NCI-H524 treated with DMSO at 0.1 percent for 48 hours (cell line): ENCODE measurements at regions not wholly inside any gene's neighbourhood (a gene's known extent, or its start where the extent isn't known, plus 50 kb on each side); places are given as distances from the start of the nearest gene placed in this dataset.

Experiments used
- DNase-seq: peaks from one replicate; lab custom pipeline; 2025; lab: John Stamatoyannopoulos, UW

GRCh38 chr22:47299863-47300697, 537.6 kb downstream of the TBC1D22A start:
- no peak for DNase-seq

GRCh38 chr22:47299211-47299862, 536.9 kb downstream of the TBC1D22A start:
- DNase-seq, result no peak

- DNase-seq, result no peak
Observed at GRCh38 chr22:47298017-47298785, 535.8 kb downstream of the TBC1D22A start.

GRCh38 chr22:47297261-47298016, 535.0 kb downstream of the TBC1D22A start:
- no peak for DNase-seq

DNA sequence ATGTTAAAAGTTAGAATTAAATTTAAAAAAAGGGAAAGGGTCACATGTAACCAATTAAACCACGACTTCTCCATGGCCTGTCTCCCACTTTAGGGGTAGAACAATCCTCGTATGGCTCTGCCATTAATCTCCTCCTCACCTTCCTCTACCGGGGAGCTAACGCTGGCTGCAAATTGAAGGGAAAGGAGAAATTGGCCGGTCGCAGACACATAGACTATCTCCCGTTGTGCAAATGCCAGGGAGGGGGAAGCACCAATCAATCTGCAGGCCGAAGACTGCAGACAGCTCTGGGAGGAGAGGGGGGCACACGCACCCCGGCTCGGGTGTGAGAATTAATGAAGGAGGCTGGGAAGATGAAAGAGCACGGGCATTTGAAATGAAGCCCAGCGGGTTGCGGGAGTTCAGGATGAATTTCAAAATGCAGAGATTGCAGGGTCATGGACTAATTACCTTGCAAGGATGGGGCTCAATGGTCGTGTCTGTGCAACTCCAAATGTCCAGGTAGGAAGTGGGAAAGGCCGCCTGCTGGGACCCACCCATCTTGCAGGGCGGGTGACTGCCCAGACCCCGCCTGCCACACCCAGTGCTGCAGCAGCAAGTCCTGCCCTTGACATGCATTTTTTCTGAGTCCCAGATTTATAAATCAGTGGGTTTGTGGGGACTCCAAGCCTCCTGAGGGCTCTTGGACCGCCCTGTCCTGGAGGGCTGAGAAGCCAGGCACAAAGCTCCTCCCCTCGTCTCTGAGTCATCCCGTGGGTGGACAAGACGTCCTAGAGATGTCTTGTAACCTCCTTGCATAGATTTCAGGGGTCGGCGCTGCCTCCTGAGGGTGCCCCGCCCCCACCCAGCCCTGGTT, 534.2 kb downstream of the TBC1D22A start:
- no peak for DNase-seq

- DNase-seq, result no peak
Observed at GRCh38 chr22:47295982-47296381, 533.5 kb downstream of the TBC1D22A start.

DNA sequence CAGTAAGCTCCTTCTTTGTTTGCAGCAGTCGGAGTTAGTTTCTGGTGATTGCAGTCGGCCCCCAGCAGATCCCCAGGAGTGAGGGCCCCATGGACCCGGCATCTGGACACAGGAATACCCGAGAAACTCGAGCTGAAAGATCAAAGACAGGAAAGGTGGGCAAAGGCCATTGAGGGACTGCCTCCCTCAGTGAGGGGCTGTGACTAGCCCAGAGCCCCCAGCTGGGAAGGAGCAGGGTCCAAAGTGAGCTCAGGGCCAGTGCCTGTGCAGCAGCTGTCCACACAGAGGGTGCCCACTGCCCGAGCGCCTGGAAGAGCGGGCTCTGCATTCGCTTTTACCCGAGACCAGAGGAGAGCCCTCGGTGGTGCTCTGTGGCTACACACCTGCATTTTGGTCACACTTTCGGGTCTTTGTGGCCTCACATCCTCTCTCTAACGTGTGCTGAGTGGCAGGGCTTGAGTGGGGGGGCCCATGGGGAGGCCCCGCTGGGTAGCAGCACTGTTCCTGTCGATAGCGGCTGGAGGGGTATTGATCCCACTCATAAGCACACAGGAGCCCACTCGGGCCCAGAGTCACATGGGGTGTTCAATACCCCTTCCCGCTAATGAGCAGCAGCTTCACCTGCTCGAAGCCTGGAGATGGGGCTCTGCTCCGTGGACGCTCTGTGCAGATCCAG, 532.9 kb downstream of the TBC1D22A start:
- no peak for DNase-seq

GRCh38 chr22:47294576-47294975, 532.1 kb downstream of the TBC1D22A start:
- no peak for DNase-seq

- no peak for DNase-seq
Observed at GRCh38 chr22:47294222-47294532, 531.7 kb downstream of the TBC1D22A start.

- DNase-seq, result no peak
Observed at GRCh38 chr22:47293368-47294221, 531.1 kb downstream of the TBC1D22A start.

DNA sequence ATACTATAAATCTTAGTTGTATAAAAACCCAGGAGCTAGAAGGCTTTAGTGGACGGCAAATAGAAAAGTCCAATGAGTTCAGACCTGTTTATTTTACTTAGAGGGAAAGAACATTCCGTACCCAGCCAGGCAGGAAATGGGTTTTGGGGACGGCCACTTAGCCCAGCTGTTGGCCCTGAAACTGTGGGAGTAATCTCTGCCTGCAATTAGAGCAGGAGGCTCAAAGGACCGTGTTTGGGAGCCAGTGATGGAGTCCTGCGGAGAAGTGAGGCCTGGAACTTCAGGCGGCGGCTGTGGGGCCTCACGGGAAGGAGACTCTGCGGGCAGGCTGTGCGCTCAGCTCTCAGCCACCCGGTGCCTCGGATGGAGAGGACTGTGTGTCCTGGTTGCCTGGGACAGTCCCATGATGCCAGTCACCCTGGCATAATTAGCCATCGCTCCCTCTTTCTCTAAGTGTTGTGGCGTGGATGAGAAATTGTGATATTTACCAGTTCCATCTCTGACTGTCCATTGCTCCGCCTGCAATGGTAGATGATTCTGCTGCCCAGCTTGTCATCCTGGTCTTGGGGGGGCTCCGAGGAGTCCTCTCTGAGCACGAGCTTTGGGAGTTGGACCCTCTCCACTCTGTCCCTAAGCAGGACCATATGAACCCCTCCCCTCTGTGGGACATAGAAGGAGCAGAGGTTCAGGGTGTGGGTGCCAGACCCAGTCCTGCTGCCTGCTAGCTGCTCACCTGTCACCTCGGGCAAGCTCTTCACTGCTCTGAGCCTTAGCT, 530.3 kb downstream of the TBC1D22A start:
- no peak for DNase-seq

- DNase-seq, result no peak
Observed at GRCh38 chr22:47291565-47292495, 529.4 kb downstream of the TBC1D22A start.

DNA sequence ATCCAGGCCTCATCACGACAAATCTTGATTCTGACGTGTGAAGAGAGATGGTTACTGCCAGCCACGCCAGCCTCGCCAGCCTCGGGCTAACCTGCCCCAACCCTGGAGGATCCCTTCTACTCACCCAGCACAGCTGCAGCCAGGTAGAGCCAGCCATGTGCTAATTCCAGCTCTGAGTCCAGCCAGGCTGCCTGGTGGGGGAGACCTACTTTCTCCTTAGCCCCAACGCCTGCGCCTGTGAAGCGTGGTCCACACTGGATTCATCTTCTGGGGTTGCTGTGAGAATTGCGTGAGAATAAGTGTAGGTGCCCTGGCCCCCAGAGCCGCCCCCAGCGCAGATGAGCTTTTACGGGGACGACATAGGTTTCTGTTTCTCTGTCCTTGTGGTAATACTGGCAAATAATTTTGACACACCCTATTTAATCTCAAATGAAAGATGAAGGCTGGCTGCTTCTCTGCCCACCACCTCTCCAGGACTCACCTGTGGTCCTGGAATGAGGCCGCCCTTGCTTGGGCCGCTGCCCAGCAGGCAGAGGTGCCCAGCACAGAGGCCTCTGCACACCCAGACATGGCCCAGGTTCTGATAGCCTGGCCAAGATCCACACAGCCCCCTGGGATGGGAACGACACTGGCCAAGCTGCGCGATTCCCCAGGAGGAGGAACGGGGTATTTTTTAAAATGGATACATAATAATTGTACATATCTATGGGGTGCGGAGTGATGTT, 528.4 kb downstream of the TBC1D22A start:
- DNase-seq, result no peak

DNA sequence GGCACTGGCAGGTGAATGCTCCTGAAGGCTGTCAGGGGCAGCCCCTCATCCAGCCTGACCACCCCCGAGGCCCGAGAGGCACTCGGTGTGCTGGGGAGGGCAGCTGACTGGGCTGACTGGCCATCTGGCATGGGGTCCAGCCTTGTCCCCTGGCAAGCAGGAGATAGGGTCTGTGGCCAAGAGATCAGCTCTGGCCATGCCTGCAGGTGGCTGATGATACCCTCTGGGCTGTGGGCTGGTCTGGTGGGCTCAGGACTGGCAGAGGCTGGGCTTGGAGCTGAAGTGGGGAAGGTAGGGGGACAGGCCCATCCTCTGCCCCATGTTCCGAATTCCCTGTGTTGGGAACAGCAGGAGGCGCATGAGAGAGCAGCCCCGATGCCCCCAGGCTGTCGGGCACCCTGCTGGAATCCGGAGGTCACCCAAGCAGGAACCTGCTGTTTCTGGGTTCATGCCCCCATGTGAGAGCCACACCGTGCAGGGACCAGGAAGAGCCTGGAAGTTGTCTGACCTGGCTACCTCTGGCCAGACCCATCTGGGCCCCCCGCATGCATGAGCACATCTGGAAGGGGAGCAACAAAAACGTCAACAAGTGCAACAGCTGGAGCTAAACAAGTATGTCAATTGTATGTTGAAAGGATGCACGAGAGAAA, 527.0 kb downstream of the TBC1D22A start:
- no peak for DNase-seq

DNA sequence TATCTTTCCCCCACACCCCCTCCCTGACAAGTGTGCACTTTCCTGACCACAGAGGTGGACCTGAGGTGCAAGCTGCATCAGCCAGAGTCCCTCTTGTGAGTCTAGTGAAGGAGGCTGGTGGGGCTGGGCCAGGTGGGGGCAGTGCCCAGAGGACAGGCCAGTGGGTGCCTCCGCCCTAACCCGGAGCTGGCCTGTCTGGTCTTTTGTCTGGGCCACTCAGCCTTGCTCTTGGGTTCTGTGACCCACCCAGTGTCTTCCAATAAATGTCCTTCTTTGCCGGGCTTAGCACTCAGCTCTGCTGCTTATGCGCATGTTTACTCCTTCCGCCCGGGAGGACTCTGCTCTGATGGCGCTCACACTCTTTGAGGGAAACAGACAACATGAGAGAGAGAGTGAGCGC, 526.2 kb downstream of the TBC1D22A start:
- no peak for DNase-seq

DNA sequence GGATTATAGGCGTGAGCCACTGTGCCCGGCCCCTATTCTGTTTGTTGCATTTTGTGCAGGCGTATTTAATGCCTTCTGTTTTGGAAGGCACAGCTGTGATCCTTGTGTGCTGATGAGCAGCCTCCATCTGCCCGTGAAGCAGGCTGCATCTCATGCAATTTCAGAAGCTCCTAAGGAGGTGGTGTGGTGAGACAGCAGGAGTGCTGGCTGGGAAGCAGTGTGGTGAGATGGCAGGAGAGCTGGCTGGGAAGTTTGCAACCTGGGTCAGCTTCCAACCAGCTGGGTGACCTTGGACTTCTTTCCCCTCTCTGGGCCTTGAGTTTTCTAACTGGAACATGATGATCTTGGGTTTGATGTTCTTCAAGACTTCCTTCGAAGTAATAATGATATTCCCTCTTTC, 525.1 kb downstream of the TBC1D22A start:
- DNase-seq, result no peak

- no peak for DNase-seq
Observed at GRCh38 chr22:47286590-47286989, 524.1 kb downstream of the TBC1D22A start.
